ENCODE measurements at regions not wholly inside any gene's neighbourhood (a gene's known extent, or its start where the extent isn't known, plus 50 kb on each side); places are given as distances from the start of the nearest gene placed in this dataset.
"Not testable (repeated sequence)": the region's sequence is repeated elsewhere in the genome, so short reads cannot be mapped to it uniquely, and the experiment has no call there.

DNA sequence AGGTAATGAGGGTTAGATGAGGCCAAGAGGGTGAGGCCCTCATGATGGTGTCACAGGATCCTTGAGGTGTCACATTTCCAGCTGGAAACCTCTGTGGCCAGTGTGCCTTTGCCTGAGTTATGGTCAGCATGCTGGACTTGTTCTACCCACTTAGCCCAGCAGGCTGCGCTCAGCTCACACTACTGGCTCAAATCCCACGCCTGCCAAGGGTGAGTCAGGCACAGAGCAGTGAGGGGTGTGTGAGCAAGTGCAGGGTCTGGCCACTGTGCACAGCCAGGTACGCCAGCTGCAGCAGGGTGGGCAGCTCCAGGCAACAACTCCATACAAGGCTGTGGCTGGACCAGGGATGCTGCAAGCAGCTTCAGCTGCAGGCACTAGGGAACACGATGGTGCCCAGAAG lies 616.6 kb upstream of the FSHR start:
- H3K27me3 ChIP-seq: no peaks in the 10 kb centered on the region
- peaks cover 8% of the 10 kb centered on the region; the same call in 1 of the 2 replicates for H3K9me3 ChIP-seq
- H3K4me3 ChIP-seq: no peak overlapping the region
- H3K27ac ChIP-seq: no peak overlapping the region
- H3K9ac ChIP-seq: no peak overlapping the region
- H3K4me1 ChIP-seq: no peaks in the 10 kb centered on the region
- TF ChIP-seq Cebpa-rat (IDR thresholded peaks at IDR 0.05): no peak
- no peaks in the 10 kb centered on the region for H3K36me3 ChIP-seq
- H4K20me1 ChIP-seq: no peaks in the 10 kb centered on the region
- no peak overlapping the region for H3K4me2 ChIP-seq

GRCh38 chr2:49767316-49767715 lies 613.0 kb upstream of the FSHR start:
- TF ChIP-seq Cebpa-rat (IDR thresholded peaks at IDR 0.05): no peak
- no peak overlapping the region for H3K4me2 ChIP-seq
- no peaks in the 10 kb centered on the region for H3K36me3 ChIP-seq

DNA sequence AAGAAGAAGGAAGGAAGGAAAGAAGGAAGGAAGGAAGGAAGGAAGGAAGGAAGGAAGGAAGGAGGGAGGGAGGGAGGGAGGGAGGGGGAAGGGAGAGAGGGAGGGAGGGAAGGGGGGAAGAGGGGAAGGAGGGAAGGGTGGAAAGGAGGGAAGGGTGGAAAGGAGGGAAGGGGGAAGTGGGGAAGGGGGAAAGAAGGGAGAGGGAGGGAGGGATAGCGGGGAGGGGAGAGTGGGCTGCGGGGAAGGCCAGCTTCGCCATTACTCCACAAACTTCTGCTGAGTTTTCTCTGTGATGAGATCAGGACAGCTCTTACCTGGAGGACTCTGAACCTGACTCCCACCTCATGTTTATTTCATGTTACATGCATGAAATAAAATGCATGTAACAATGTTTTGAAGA lies 601.5 kb upstream of the FSHR start:
- Histone ChIP-seq H3K4me2 (no peak overlapping the region), H3K9me3 (no peaks in the 10 kb centered on the region), H3K4me3 (no peak overlapping the region), H3K27me3 (no peaks in the 10 kb centered on the region), H3K27ac (no peak overlapping the region), H3K9ac (no peak overlapping the region), H3K36me3 (no peaks in the 10 kb centered on the region), H4K20me1 (no peaks in the 10 kb centered on the region), H3K4me1 (0 out of 2 replicates have a peak, but pooled peaks cover 10% of the 10 kb centered on the region)
- TF ChIP-seq Cebpa-rat (IDR thresholded peaks at IDR 0.05): no peak

More at GRCh38 chr2:49767316-49767715, 613.0 kb upstream of the FSHR start:
- Histone ChIP-seq H4K20me1 (no peaks in the 10 kb centered on the region), H3K9me3 (peaks cover 5% of the 10 kb centered on the region; the same call in 1 of the 2 replicates), H3K4me1 (no peaks in the 10 kb centered on the region), H3K27me3 (no peaks in the 10 kb centered on the region), H3K27ac (no peak overlapping the region), H3K4me3 (no peak overlapping the region), H3K9ac (no peak overlapping the region)

GRCh38 chr2:49754381-49754780 lies 600.1 kb upstream of the FSHR start:
- Histone ChIP-seq H3K27me3 (no peaks in the 10 kb centered on the region), H3K27ac (no peak overlapping the region), H3K4me3 (no peak overlapping the region), H3K9ac (no peak overlapping the region), H4K20me1 (no peaks in the 10 kb centered on the region), H3K9me3 (no peaks in the 10 kb centered on the region), H3K4me2 (no peak overlapping the region), H3K4me1 (0 out of 2 replicates have a peak, but pooled peaks cover 10% of the 10 kb centered on the region), H3K36me3 (no peaks in the 10 kb centered on the region)
- no peak for TF ChIP-seq Cebpa-rat (IDR thresholded peaks at IDR 0.05)

DNA sequence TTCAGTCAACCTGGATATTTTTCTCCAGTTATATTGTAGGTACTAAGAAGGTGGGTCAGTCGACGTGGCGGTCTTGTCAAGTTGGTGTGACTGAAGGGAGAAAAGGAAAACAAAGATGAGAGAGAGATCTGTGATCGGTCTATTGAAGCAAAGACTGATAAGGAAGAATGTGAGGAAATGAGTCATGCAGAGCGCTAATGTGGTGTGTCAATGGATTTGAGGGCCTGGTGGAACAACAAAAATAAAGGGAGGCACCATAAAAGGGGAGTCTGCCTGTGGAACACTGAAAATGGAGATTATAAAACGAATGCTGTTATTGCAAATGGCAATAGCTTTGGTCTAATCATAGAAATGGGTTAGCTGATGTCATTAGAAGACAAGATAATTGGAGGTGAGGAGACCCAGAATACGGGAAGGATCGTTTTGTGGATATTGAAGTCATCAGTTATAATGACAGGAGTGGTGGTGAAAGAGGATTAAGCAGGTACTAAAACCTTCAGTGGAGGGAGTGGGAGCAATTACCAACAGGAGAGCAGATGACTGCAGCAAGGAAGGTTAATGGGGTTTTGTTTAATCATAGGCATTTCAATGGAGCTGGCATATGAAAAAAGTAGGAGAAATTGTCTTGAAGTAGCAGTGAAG lies 599.1 kb upstream of the FSHR start:
- Histone ChIP-seq H3K9ac (no peak overlapping the region), H3K4me2 (no peak overlapping the region), H3K9me3 (no peaks in the 10 kb centered on the region), H4K20me1 (no peaks in the 10 kb centered on the region), H3K27ac (no peak overlapping the region), H3K36me3 (no peaks in the 10 kb centered on the region), H3K27me3 (no peaks in the 10 kb centered on the region), H3K4me3 (no peak overlapping the region), H3K4me1 (0 out of 2 replicates have a peak, but pooled peaks cover 10% of the 10 kb centered on the region)
- TF ChIP-seq Cebpa-rat (IDR thresholded peaks at IDR 0.05): no peak

- Histone ChIP-seq H3K4me3 (no peak overlapping the region), H3K36me3 (no peaks in the 10 kb centered on the region)
- no peak for TF ChIP-seq Cebpa-rat (IDR thresholded peaks at IDR 0.05)
These were observed 583.3 kb upstream of the FSHR start for GRCh38 chr2:49737606-49738005.

GRCh38 chr2:49732924-49733323 lies 578.6 kb upstream of the FSHR start:
- not testable (repeated sequence) for H3K27ac ChIP-seq, H3K4me2 ChIP-seq, H3K36me3 ChIP-seq, H3K4me1 ChIP-seq, H3K4me3 ChIP-seq, H3K9ac ChIP-seq, H3K27me3 ChIP-seq, H3K9me3 ChIP-seq, H4K20me1 ChIP-seq

More at GRCh38 chr2:49737606-49738005, 583.3 kb upstream of the FSHR start:
- H3K4me1 ChIP-seq: peaks cover 6% of the 10 kb centered on the region; the same call in 1 of the 2 replicates
- peaks cover 10% of the 10 kb centered on the region for H3K9me3 ChIP-seq
- no peak overlapping the region for H3K4me2 ChIP-seq
- H3K27ac ChIP-seq: no peak overlapping the region
- H4K20me1 ChIP-seq: no peaks in the 10 kb centered on the region
- H3K27me3 ChIP-seq: no peaks in the 10 kb centered on the region
- H3K9ac ChIP-seq: no peak overlapping the region

DNA sequence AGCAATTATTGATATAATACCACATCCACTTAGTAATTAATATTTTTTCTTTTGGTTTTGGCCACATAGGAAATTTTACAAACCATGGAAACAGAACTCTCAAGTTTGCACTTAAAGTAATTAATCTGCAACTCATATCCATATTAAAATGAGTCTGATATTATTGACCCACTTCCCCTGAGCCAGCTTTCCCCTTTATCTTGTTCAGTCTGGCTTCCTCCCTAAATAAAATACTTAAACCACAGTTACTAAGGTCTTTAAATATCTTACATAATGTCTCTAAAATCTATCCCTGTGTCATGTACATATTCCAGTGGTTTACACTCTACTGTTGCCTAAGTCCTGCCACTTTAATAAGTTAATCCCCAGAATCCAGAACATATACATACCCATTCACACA lies 564.9 kb upstream of the FSHR start:
- TF ChIP-seq Cebpa-rat (IDR thresholded peaks at IDR 0.05): no peak
- H3K36me3 ChIP-seq: no peaks in the 10 kb centered on the region
- no peak overlapping the region for H3K9ac ChIP-seq
- no peaks in the 10 kb centered on the region for H3K27me3 ChIP-seq
- H3K27ac ChIP-seq: no peak overlapping the region
- H3K9me3 ChIP-seq: no peaks in the 10 kb centered on the region
- H3K4me2 ChIP-seq: no peak overlapping the region
- no peaks in the 10 kb centered on the region for H3K4me1 ChIP-seq
- no peaks in the 10 kb centered on the region for H4K20me1 ChIP-seq
- H3K4me3 ChIP-seq: no peak overlapping the region

DNA sequence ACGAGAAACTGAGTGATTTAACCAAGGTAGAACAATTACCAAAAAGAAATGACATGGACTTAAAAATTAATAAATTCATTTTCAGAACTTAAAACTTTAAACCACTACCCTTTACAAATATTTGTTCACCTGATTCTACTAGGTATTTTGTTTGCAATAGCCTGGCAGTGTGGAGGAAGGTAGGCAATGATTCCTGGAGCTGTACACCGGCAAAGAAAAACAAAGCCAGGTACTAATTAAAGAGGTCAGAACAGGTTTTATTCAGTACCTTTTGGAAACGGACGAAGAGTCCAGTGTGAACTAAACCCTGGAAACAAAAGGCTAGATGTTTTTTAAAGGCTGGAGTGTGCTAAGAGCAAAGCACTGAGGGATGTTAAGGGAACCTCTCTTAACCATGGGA lies 561.3 kb upstream of the FSHR start:
- no peaks in the 10 kb centered on the region for H3K4me1 ChIP-seq
- no peak for TF ChIP-seq Cebpa-rat (IDR thresholded peaks at IDR 0.05)
- no peaks in the 10 kb centered on the region for H3K9me3 ChIP-seq
- H3K4me2 ChIP-seq: no peak overlapping the region
- no peak overlapping the region for H3K9ac ChIP-seq
- no peaks in the 10 kb centered on the region for H3K36me3 ChIP-seq
- no peak overlapping the region for H3K4me3 ChIP-seq
- no peaks in the 10 kb centered on the region for H3K27me3 ChIP-seq
- H3K27ac ChIP-seq: no peak overlapping the region
- no peaks in the 10 kb centered on the region for H4K20me1 ChIP-seq

- H3K4me1 ChIP-seq: no peaks in the 10 kb centered on the region
- no peak overlapping the region for H3K4me2 ChIP-seq
- no peaks in the 10 kb centered on the region for H3K9me3 ChIP-seq
- no peak overlapping the region for H3K9ac ChIP-seq
- H3K4me3 ChIP-seq: no peak overlapping the region
- no peaks in the 10 kb centered on the region for H4K20me1 ChIP-seq
- H3K36me3 ChIP-seq: no peaks in the 10 kb centered on the region
- no peaks in the 10 kb centered on the region for H3K27me3 ChIP-seq
- H3K27ac ChIP-seq: no peak overlapping the region
- TF ChIP-seq Cebpa-rat (IDR thresholded peaks at IDR 0.05): no peak
These were observed 560.1 kb upstream of the FSHR start for GRCh38 chr2:49714454-49714853.

GRCh38 chr2:49702740-49703139 lies 548.4 kb upstream of the FSHR start:
- no peak overlapping the region for H3K9ac ChIP-seq
- no peaks in the 10 kb centered on the region for H3K9me3 ChIP-seq
- H3K27me3 ChIP-seq: no peaks in the 10 kb centered on the region
- no peak overlapping the region for H3K4me3 ChIP-seq
- no peak overlapping the region for H3K4me2 ChIP-seq
- no peak for TF ChIP-seq Cebpa-rat (IDR thresholded peaks at IDR 0.05)
- H3K4me1 ChIP-seq: no peaks in the 10 kb centered on the region
- H3K27ac ChIP-seq: no peak overlapping the region
- H4K20me1 ChIP-seq: no peaks in the 10 kb centered on the region
- no peaks in the 10 kb centered on the region for H3K36me3 ChIP-seq
